Endothelial cell of umbilical vein (primary cell): ENCODE measurements at regions not wholly inside any gene's neighbourhood (a gene's known extent, or its start where the extent isn't known, plus 50 kb on each side); places are given as distances from the start of the nearest gene placed in this dataset.

Experiments used
- BruUV-seq: library from RNA; stranded (reverse); fragments of 400-500 nt; replicated peaks from 2 replicates; lab custom pipeline; 2021; lab: Mats Ljungman, UMichigan
- CTCF ChIA-PET: fragments of 300-600, 350-600 bp; sonication (Branson Sonifier 250); formaldehyde crosslinking; loops from one replicate; lab custom pipeline; 2021; ENCODE audit warnings: antibody characterized with exemption, inconsistent platforms; lab: Charles Lee
- POLR2A ChIA-PET: fragments of 300-600, 350-600 bp; sonication (Branson Sonifier 250); formaldehyde crosslinking; loops from one replicate; lab custom pipeline; 2021; ENCODE audit warnings: antibody characterized with exemption, inconsistent platforms; lab: Charles Lee
- DNase-seq: peaks from one replicate; pipeline ENCODE4 v3.0.0-alpha.2; 2011; ENCODE audit warnings: low read depth, low spot score
- FAIRE-seq: peaks from 2 replicates; lab custom pipeline; 2011; peaks lifted over from hg19 to GRCh38; lab: Jason Lieb, UNC
- H2AFZ ChIP-seq: 2 replicates; pipeline ENCODE4 v1.6.0; 2012; ENCODE audit warnings: low read depth, low read length, control low read depth, inconsistent platforms
- H3K27ac ChIP-seq: 2 replicates; pipeline ENCODE4 v1.5.1; 2011; ENCODE audit warnings: low read depth, mild to moderate bottlenecking, control low read depth, low read length, moderate library complexity; ENCODE audit not compliant: insufficient read depth
- H3K27me3 ChIP-seq, 2 experiments: 2 replicates each; pipeline versions ENCODE4 v1.6.0 to v1.6.1; 2011; ENCODE audit warnings: low read length in 2 of 2, mixed read lengths in 1 of 2; ENCODE audit not compliant: control insufficient read depth in 2 of 2, insufficient read depth in 2 of 2
- H3K36me3 ChIP-seq, 2 experiments: 2 replicates in 1 of 2; 3 replicates in 1 of 2; pipeline ENCODE4 v1.5.1; 2011; ENCODE audit warnings: low read length in 2 of 2, mild to moderate bottlenecking in 1 of 2, moderate library complexity in 1 of 2; ENCODE audit not compliant: control insufficient read depth in 2 of 2, insufficient read depth in 2 of 2; ENCODE audit errors: extremely low read depth in 1 of 2
- H3K4me1 ChIP-seq: 3 replicates; pipeline ENCODE4 v1.5.1; 2011; ENCODE audit warnings: mild to moderate bottlenecking, low read length; ENCODE audit not compliant: control insufficient read depth, insufficient read depth; ENCODE audit errors: extremely low read depth
- H3K4me2 ChIP-seq: 2 replicates; pipeline ENCODE4 v1.6.1; 2011; ENCODE audit warnings: low read length, control low read depth, mixed read lengths; ENCODE audit not compliant: insufficient read depth
- H3K4me3 ChIP-seq, 3 experiments: fragments of 200-600 bp in 1 of 3; sonication (generic), shearing (Covaris generic) in 1 of 3; replicated peaks in 1 of 3; 2 replicates each; pipeline ENCODE4 v1.5.1; 2011 to 2016; ENCODE audit warnings: control low read depth in 3 of 3, low read length in 3 of 3, mild to moderate bottlenecking in 2 of 3, inconsistent platforms in 1 of 3, low read depth in 1 of 3, moderate library complexity in 1 of 3; ENCODE audit not compliant: insufficient read depth in 1 of 3
- H3K79me2 ChIP-seq: 2 replicates; pipeline ENCODE4 v1.6.0; 2012; ENCODE audit warnings: low read length, inconsistent platforms; ENCODE audit not compliant: control insufficient read depth, insufficient read depth
- H3K9ac ChIP-seq: replicated peaks from 2 replicates; pipeline ENCODE3; 2011; ENCODE audit warnings: low read length, control low read depth; ENCODE audit not compliant: insufficient read depth; ENCODE audit errors: extremely low read depth
- H3K9me1 ChIP-seq: replicated peaks from 3 replicates; pipeline ENCODE4 v1.6.0; 2011; ENCODE audit warnings: mild to moderate bottlenecking, low read length; ENCODE audit not compliant: control insufficient read depth, insufficient read depth; ENCODE audit errors: extremely low read depth
- H3K9me3 ChIP-seq: replicated peaks from 2 replicates; pipeline ENCODE4 v1.5.1; 2012; ENCODE audit warnings: low read length, inconsistent platforms; ENCODE audit not compliant: control insufficient read depth, insufficient read depth
- H4K20me1 ChIP-seq: replicated peaks from 2 replicates; pipeline ENCODE3; 2011; ENCODE audit warnings: mild to moderate bottlenecking, low read length; ENCODE audit not compliant: control insufficient read depth, insufficient read depth; ENCODE audit errors: extremely low read depth
- EZH2 ChIP-seq: IDR thresholded peaks from 2 replicates; pipeline ENCODE4 v1.6.1; 2012; ENCODE audit warnings: borderline replicate concordance, low read depth, mild to moderate bottlenecking, moderate library complexity, low read length, inconsistent platforms; ENCODE audit not compliant: severe bottlenecking
- FOS ChIP-seq: IDR thresholded peaks from 2 replicates; pipeline ENCODE4 v1.6.1; 2011; ENCODE audit warnings: mild to moderate bottlenecking, low read length, moderate library complexity, borderline replicate concordance; ENCODE audit not compliant: insufficient read depth
- GATA2 ChIP-seq: IDR thresholded peaks from 2 replicates; pipeline ENCODE4 v1.7.0; 2011; ENCODE audit warnings: low read depth, mild to moderate bottlenecking, moderate library complexity, mixed read lengths, low read length; ENCODE audit not compliant: insufficient read length, insufficient read depth
- JUN ChIP-seq: IDR thresholded peaks from 2 replicates; pipeline ENCODE4 v1.6.1; 2011; ENCODE audit warnings: borderline replicate concordance, low read depth; ENCODE audit not compliant: insufficient read length, insufficient read depth
- MYC ChIP-seq: IDR thresholded peaks from one replicate; pipeline ENCODE4 v1.6.1; 2011; ENCODE audit warnings: mild to moderate bottlenecking, low read depth, low read length
- POLR2A ChIP-seq: IDR thresholded peaks from 2 replicates; pipeline ENCODE4 v1.6.1; 2012; ENCODE audit warnings: low read depth, mild to moderate bottlenecking, control low read depth, low read length
- POLR2AphosphoS5 ChIP-seq: IDR thresholded peaks from 2 replicates; pipeline ENCODE4 v1.6.1; 2012; ENCODE audit warnings: low read depth, mild to moderate bottlenecking, control low read depth, low read length, moderate library complexity; ENCODE audit not compliant: insufficient read depth
- dilution Hi-C: fragments of 300-500 bp; cut with MboI; formaldehyde crosslinking; loops from one replicate; pipeline ENCODE4 v1.15.0; 2019; ENCODE audit warnings: low sequenced_read_pairs; ENCODE audit not compliant: extremely low pct_ligation_motif_present
- intact Hi-C: fragments of 100-400 bp; cut with micrococcal nuclease; formaldehyde crosslinking; loops from one replicate; pipeline ENCODE4 v1.10.0; 2022
- TF ChIP-seq, protein P1 (sequence below), 2 donors: IDR thresholded peaks; 1 replicate in 1 of 2; 2 replicates in 1 of 2; pipeline ENCODE4 v1.5.1; 2011; ENCODE audit warnings: low read length in 2 of 2, mild to moderate bottlenecking in 2 of 2, moderate library complexity in 2 of 2, control low read depth in 1 of 2, inconsistent platforms in 1 of 2, low read depth in 1 of 2; ENCODE audit not compliant: insufficient read depth in 1 of 2; ENCODE audit errors: extremely low read depth in 1 of 2
- TF ChIP-seq, protein P2 (sequence below): IDR thresholded peaks from 2 replicates; pipeline ENCODE4 v1.6.1; 2011; ENCODE audit not compliant: insufficient read depth, insufficient read length

DNA sequence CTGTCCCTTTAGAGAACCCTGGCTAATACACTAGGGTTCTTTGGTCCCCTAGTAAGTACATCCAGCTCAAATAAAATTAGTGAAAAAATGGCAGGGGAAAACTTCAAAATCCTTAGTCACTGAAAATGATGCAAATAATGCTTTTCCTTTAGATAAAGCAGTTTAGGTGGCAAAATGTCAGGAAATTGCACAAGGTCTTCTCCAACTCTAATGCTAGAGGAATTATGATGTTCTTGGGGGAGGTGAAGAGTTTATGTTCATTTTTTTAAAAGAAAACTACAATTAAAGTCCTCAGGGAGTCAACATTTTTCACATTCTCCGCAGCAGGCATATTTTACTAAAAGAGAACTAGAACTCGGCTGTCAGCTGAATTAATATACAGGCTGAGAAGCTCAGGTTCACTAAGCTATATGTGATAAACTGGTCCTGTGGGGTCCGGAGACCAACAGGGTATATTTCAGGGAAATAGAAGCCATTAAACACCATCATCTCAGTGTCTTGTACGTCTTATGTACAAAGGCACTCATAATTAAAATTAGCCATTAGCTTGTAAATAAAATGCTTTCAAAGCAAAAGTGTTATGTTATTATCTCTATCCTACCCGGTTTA, 1164.7 kb upstream of the AUTS2 start:
- Histone ChIP-seq H2AFZ (no peak overlapping the region), H3K9me3 (no peaks in the 10 kb centered on the region), H3K9ac (no peak overlapping the region), H3K79me2 (no peaks in the 10 kb centered on the region), H3K9me1 (no peaks in the 10 kb centered on the region), H3K36me3 (no peaks in the 10 kb centered on the region), H3K4me2 (no peak overlapping the region), H3K27me3 (no peaks in the 10 kb centered on the region), H3K27ac (no peak overlapping the region), H4K20me1 (no peaks in the 10 kb centered on the region), H3K4me3 (no peak overlapping the region), H3K4me1 (no peaks in the 10 kb centered on the region)
- BruUV-seq: no TSS peak
- CTCF ChIA-PET: no interaction called here
- FAIRE-seq: no peak
- intact Hi-C loops: no loop called here
- dilution Hi-C loops: no loop called here
- DNase-seq: no peak
- POLR2A ChIA-PET: no interaction called here
- no peak for TF ChIP-seq JUN
- no peak for TF ChIP-seq GATA2
- TF ChIP-seq POLR2A: no peak
- no peak for TF ChIP-seq MYC

GRCh38 chr7:68434857-68435256, 1163.4 kb upstream of the AUTS2 start:
- Histone ChIP-seq H2AFZ (no peak overlapping the region), H3K27ac (no peak overlapping the region), H3K4me1 (no peaks in the 10 kb centered on the region), H3K4me3 (no peak overlapping the region), H3K4me2 (no peak overlapping the region), H3K36me3 (no peaks in the 10 kb centered on the region), H3K9ac (no peak overlapping the region), H3K27me3 (no peaks in the 10 kb centered on the region), H3K9me3 (no peaks in the 10 kb centered on the region), H3K79me2 (no peaks in the 10 kb centered on the region), H4K20me1 (no peaks in the 10 kb centered on the region), H3K9me1 (no peaks in the 10 kb centered on the region)
- DNase-seq (no peak), FAIRE-seq (no peak)
- ChIA-PET POLR2A (no interaction called here), CTCF (no interaction called here)
- TF ChIP-seq JUN (no peak), EZH2 (no peak), FOS (no peak), POLR2AphosphoS5 (no peak), GATA2 (no peak), POLR2A (no peak), MYC (no peak)
- TF ChIP-seq, protein P1, sequence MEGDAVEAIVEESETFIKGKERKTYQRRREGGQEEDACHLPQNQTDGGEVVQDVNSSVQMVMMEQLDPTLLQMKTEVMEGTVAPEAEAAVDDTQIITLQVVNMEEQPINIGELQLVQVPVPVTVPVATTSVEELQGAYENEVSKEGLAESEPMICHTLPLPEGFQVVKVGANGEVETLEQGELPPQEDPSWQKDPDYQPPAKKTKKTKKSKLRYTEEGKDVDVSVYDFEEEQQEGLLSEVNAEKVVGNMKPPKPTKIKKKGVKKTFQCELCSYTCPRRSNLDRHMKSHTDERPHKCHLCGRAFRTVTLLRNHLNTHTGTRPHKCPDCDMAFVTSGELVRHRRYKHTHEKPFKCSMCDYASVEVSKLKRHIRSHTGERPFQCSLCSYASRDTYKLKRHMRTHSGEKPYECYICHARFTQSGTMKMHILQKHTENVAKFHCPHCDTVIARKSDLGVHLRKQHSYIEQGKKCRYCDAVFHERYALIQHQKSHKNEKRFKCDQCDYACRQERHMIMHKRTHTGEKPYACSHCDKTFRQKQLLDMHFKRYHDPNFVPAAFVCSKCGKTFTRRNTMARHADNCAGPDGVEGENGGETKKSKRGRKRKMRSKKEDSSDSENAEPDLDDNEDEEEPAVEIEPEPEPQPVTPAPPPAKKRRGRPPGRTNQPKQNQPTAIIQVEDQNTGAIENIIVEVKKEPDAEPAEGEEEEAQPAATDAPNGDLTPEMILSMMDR (IDR thresholded peaks at IDR 0.05; ENCODE audit: extremely low read depth in 1 of 2, insufficient read depth in 1 of 2, low read depth in 1 of 2, low read length in 2 of 2): no peak
- TF ChIP-seq, protein P2, sequence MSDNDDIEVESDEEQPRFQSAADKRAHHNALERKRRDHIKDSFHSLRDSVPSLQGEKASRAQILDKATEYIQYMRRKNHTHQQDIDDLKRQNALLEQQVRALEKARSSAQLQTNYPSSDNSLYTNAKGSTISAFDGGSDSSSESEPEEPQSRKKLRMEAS: no peak
- dilution Hi-C loops (no loop called here), intact Hi-C loops (no loop called here)
- no TSS peak for BruUV-seq
